ENCODE measurements at regions not wholly inside any gene's neighbourhood (a gene's known extent, or its start where the extent isn't known, plus 50 kb on each side); places are given as distances from the start of the nearest gene placed in this dataset.

DNA sequence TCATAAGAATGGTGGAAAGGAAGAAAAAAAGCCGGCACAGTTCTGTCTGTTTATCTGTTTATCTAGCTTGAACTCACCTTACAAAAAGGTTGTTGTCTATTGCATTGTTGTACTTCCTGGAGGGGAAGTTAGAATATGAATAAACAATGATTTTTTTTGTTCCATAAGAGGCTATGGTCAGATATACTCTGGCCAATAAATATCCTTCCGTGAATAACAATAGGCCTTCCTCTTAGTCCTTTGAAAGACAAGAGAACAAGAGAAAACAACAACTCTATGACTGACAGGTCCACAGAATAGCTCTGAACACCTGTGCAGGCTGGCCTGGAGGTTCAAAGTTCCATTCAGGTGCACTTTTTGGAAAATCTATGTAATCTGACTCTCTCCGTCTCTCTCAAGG, 192.8 kb upstream of the KRR1 start:
- TF ChIP-seq, protein P1, sequence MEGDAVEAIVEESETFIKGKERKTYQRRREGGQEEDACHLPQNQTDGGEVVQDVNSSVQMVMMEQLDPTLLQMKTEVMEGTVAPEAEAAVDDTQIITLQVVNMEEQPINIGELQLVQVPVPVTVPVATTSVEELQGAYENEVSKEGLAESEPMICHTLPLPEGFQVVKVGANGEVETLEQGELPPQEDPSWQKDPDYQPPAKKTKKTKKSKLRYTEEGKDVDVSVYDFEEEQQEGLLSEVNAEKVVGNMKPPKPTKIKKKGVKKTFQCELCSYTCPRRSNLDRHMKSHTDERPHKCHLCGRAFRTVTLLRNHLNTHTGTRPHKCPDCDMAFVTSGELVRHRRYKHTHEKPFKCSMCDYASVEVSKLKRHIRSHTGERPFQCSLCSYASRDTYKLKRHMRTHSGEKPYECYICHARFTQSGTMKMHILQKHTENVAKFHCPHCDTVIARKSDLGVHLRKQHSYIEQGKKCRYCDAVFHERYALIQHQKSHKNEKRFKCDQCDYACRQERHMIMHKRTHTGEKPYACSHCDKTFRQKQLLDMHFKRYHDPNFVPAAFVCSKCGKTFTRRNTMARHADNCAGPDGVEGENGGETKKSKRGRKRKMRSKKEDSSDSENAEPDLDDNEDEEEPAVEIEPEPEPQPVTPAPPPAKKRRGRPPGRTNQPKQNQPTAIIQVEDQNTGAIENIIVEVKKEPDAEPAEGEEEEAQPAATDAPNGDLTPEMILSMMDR (IDR thresholded peaks at IDR 0.05; ENCODE audit: insufficient read depth, low read length): no peak
- TF ChIP-seq POLR2AphosphoS5 (IDR thresholded peaks at IDR 0.05; ENCODE audit: low read depth): no peak
- no peak for TF ChIP-seq REST (IDR thresholded peaks at IDR 0.05; ENCODE audit: insufficient replicate concordance, low read depth)
- no peak for TF ChIP-seq GABPA (IDR thresholded peaks at IDR 0.05; ENCODE audit: low read depth)
- no peak for TF ChIP-seq SPI1 (IDR thresholded peaks at IDR 0.05; ENCODE audit: borderline replicate concordance, low read depth)
